Vagina (tissue), 2 donors: ENCODE measurements at regions not wholly inside any gene's neighbourhood (a gene's known extent, or its start where the extent isn't known, plus 50 kb on each side); places are given as distances from the start of the nearest gene placed in this dataset.

Experiments used
- POLR2A ChIP-seq, 2 donors: fragments of 450-650 bp; IDR thresholded peaks; one replicate each; pipeline ENCODE4 v1.6.1; 2017; ENCODE audit warnings: antibody characterized with exemption in 2 of 2, mild to moderate bottlenecking in 2 of 2, moderate library complexity in 2 of 2
- POLR2AphosphoS5 ChIP-seq, 2 donors: sonication (generic); formaldehyde crosslinking; IDR thresholded peaks; one replicate each; pipeline ENCODE4 v1.9.0; 2017; ENCODE audit warnings: antibody characterized with exemption in 2 of 2, mild to moderate bottlenecking in 2 of 2, low read depth in 1 of 2; ENCODE audit not compliant: insufficient read depth in 1 of 2
- TF ChIP-seq, protein P1 (sequence below), 3 experiments: fragments of 450-650 bp in 2 of 3; fragments of 200-600 bp in 1 of 3; sonication (generic) in 1 of 3; IDR thresholded peaks; one replicate each; pipeline ENCODE4 v1.5.1; 2017 to 2019; ENCODE audit warnings: antibody characterized with exemption in 3 of 3, mild to moderate bottlenecking in 2 of 3, moderate library complexity in 2 of 3

DNA sequence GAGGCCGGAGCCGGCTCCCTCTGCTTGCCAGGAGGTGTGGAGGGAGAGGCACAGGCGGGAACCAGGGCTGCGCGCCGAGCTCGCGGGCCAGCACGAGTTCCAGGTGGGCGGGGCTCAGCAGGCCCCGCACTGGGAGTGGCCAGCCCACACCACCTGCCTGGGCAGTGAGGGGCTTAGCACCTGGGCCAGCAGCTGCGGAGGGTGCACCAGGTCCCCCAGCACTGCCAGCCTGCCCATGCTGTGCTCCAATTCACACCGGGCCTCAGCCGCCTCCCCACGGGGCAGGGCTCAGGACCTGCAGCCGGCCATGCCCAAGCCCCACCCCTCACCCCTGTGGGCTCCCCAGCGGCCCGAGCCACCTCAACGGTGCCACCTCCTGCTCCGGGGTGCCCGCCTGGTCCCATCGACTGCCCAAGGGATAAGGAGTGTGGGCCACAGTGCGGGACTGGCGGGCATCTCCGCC is 72.4 kb upstream of the PPP2R5C start:
- TF ChIP-seq POLR2A (IDR thresholded peaks at IDR 0.05) (no peak), POLR2AphosphoS5 (IDR thresholded peaks at IDR 0.05; ENCODE audit: insufficient read depth in 1 of 2, low read depth in 1 of 2) (no peak)
- TF ChIP-seq, protein P1, sequence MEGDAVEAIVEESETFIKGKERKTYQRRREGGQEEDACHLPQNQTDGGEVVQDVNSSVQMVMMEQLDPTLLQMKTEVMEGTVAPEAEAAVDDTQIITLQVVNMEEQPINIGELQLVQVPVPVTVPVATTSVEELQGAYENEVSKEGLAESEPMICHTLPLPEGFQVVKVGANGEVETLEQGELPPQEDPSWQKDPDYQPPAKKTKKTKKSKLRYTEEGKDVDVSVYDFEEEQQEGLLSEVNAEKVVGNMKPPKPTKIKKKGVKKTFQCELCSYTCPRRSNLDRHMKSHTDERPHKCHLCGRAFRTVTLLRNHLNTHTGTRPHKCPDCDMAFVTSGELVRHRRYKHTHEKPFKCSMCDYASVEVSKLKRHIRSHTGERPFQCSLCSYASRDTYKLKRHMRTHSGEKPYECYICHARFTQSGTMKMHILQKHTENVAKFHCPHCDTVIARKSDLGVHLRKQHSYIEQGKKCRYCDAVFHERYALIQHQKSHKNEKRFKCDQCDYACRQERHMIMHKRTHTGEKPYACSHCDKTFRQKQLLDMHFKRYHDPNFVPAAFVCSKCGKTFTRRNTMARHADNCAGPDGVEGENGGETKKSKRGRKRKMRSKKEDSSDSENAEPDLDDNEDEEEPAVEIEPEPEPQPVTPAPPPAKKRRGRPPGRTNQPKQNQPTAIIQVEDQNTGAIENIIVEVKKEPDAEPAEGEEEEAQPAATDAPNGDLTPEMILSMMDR (IDR thresholded peaks at IDR 0.05): no peak
